GM12892 (cell line): ENCODE measurements at regions not wholly inside any gene's neighbourhood (a gene's known extent, or its start where the extent isn't known, plus 50 kb on each side); places are given as distances from the start of the nearest gene placed in this dataset.

Source experiments
- POLR2A ChIP-seq: IDR thresholded peaks from 2 replicates; pipeline ENCODE4 v1.6.1; 2011; ENCODE audit warnings: low read depth, low read length, control low read depth
- POLR2AphosphoS5 ChIP-seq: IDR thresholded peaks from 2 replicates; pipeline ENCODE4 v1.6.1; 2011; ENCODE audit warnings: low read depth, low read length, control low read depth
- TAF1 ChIP-seq: IDR thresholded peaks from 2 replicates; pipeline ENCODE4 v1.6.1; 2011; ENCODE audit warnings: low read depth, mild to moderate bottlenecking, control low read depth, low read length, borderline replicate concordance

- TF ChIP-seq POLR2A (no peak), TAF1 (no peak), POLR2AphosphoS5 (no peak)
These were observed 154.9 kb downstream of the DLL1 start for GRCh38 chr6:170135821-170136471.
